ENCODE measurements at regions not wholly inside any gene's neighbourhood (a gene's known extent, or its start where the extent isn't known, plus 50 kb on each side); places are given as distances from the start of the nearest gene placed in this dataset.

- no peak for TF ChIP-seq FOS (IDR thresholded peaks at IDR 0.05; ENCODE audit: borderline replicate concordance, insufficient read depth, low read length)
- TF ChIP-seq, protein P1, sequence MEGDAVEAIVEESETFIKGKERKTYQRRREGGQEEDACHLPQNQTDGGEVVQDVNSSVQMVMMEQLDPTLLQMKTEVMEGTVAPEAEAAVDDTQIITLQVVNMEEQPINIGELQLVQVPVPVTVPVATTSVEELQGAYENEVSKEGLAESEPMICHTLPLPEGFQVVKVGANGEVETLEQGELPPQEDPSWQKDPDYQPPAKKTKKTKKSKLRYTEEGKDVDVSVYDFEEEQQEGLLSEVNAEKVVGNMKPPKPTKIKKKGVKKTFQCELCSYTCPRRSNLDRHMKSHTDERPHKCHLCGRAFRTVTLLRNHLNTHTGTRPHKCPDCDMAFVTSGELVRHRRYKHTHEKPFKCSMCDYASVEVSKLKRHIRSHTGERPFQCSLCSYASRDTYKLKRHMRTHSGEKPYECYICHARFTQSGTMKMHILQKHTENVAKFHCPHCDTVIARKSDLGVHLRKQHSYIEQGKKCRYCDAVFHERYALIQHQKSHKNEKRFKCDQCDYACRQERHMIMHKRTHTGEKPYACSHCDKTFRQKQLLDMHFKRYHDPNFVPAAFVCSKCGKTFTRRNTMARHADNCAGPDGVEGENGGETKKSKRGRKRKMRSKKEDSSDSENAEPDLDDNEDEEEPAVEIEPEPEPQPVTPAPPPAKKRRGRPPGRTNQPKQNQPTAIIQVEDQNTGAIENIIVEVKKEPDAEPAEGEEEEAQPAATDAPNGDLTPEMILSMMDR (IDR thresholded peaks at IDR 0.05; ENCODE audit: extremely low read depth in 1 of 2, insufficient read depth in 1 of 2, low read depth in 1 of 2, low read length in 2 of 2): no peak
- no peak for TF ChIP-seq EZH2 (IDR thresholded peaks at IDR 0.05; ENCODE audit: borderline replicate concordance, low read depth, low read length, severe bottlenecking)
These were observed 62.7 kb downstream of the MRPS30 start for GRCh38 chr5:44871401-44871800.
